ENCODE measurements at regions not wholly inside any gene's neighbourhood (a gene's known extent, or its start where the extent isn't known, plus 50 kb on each side); places are given as distances from the start of the nearest gene placed in this dataset.

DNA sequence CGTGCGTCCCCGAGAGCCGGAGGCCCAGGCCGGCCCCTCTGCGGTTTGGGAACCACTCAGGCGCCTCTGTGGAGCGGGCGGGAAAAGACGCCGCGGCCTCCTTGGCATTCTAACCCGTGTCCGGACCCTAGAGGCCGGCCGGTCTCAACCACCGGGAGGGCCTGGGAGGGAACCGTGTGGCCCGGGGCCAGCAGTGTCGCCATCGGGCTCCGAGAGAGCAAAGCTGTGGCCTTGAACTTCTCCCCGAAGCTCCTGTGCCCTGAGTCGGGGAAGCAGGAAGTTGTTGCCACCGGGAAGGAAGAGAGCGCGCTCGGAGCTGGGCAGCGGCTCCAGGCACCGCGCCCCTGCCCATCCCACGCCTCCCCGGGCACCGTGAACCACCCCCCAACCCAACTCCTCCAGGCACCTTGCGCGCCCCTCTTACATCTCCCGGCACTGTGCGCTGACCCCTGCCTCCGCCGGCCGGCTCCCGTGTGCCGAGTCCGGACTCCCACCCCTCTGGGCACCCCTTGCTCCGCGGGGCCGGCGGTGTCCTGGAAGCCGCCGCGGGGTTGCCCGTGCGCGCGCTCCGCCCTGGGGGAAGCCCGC is 80.0 kb upstream of the PPARA start:
- TF ChIP-seq, protein P1, sequence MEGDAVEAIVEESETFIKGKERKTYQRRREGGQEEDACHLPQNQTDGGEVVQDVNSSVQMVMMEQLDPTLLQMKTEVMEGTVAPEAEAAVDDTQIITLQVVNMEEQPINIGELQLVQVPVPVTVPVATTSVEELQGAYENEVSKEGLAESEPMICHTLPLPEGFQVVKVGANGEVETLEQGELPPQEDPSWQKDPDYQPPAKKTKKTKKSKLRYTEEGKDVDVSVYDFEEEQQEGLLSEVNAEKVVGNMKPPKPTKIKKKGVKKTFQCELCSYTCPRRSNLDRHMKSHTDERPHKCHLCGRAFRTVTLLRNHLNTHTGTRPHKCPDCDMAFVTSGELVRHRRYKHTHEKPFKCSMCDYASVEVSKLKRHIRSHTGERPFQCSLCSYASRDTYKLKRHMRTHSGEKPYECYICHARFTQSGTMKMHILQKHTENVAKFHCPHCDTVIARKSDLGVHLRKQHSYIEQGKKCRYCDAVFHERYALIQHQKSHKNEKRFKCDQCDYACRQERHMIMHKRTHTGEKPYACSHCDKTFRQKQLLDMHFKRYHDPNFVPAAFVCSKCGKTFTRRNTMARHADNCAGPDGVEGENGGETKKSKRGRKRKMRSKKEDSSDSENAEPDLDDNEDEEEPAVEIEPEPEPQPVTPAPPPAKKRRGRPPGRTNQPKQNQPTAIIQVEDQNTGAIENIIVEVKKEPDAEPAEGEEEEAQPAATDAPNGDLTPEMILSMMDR (IDR thresholded peaks at IDR 0.05) = no peak
- TF ChIP-seq, protein P2, sequence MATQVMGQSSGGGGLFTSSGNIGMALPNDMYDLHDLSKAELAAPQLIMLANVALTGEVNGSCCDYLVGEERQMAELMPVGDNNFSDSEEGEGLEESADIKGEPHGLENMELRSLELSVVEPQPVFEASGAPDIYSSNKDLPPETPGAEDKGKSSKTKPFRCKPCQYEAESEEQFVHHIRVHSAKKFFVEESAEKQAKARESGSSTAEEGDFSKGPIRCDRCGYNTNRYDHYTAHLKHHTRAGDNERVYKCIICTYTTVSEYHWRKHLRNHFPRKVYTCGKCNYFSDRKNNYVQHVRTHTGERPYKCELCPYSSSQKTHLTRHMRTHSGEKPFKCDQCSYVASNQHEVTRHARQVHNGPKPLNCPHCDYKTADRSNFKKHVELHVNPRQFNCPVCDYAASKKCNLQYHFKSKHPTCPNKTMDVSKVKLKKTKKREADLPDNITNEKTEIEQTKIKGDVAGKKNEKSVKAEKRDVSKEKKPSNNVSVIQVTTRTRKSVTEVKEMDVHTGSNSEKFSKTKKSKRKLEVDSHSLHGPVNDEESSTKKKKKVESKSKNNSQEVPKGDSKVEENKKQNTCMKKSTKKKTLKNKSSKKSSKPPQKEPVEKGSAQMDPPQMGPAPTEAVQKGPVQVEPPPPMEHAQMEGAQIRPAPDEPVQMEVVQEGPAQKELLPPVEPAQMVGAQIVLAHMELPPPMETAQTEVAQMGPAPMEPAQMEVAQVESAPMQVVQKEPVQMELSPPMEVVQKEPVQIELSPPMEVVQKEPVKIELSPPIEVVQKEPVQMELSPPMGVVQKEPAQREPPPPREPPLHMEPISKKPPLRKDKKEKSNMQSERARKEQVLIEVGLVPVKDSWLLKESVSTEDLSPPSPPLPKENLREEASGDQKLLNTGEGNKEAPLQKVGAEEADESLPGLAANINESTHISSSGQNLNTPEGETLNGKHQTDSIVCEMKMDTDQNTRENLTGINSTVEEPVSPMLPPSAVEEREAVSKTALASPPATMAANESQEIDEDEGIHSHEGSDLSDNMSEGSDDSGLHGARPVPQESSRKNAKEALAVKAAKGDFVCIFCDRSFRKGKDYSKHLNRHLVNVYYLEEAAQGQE (IDR thresholded peaks at IDR 0.05; ENCODE audit: insufficient read depth in 1 of 2, low read depth in 2 of 2, low read length in 1 of 2) = no peak

Data from Panc1 (cell line).